Endodermal cell (in vitro differentiated cells): ENCODE measurements at regions not wholly inside any gene's neighbourhood (a gene's known extent, or its start where the extent isn't known, plus 50 kb on each side); places are given as distances from the start of the nearest gene placed in this dataset.

Experiments
- DNase-seq: peaks from one replicate; pipeline ENCODE4 v3.0.0-alpha.2; 2017
- H3K27ac ChIP-seq: 2 replicates; pipeline ENCODE4 v1.5.1; 2013; ENCODE audit warnings: mild to moderate bottlenecking, low read depth, low read length, moderate library complexity
- H3K27me3 ChIP-seq: 2 replicates; pipeline ENCODE4 v1.6.1; 2013; ENCODE audit warnings: mild to moderate bottlenecking, low read length, moderate library complexity; ENCODE audit not compliant: insufficient read depth, control insufficient read depth, poor library complexity, severe bottlenecking
- H3K36me3 ChIP-seq: 2 replicates; pipeline ENCODE4 v1.7.0; 2013; ENCODE audit warnings: mild to moderate bottlenecking, low read length, moderate library complexity; ENCODE audit not compliant: control insufficient read depth, insufficient read depth
- H3K4me1 ChIP-seq: one replicate; pipeline ENCODE4 v1.7.0; 2013; ENCODE audit warnings: low read length; ENCODE audit not compliant: control insufficient read depth, insufficient read depth
- H3K4me3 ChIP-seq: 2 replicates; pipeline ENCODE4 v1.5.1; 2013; ENCODE audit warnings: mild to moderate bottlenecking, low read length, moderate library complexity
- H3K9ac ChIP-seq: 2 replicates; pipeline ENCODE4 v1.6.1; 2013; ENCODE audit warnings: mild to moderate bottlenecking, low read length, moderate library complexity; ENCODE audit not compliant: poor library complexity, severe bottlenecking; ENCODE audit errors: extremely low read depth
- H3K9me3 ChIP-seq: 2 replicates; pipeline ENCODE4 v1.6.1; 2013; ENCODE audit warnings: mild to moderate bottlenecking, low read length, moderate library complexity; ENCODE audit not compliant: control insufficient read depth
- H3K27ac Mint-ChIP-seq: 2 replicates; pipeline ENCODE4 v1.8.0; 2020; ENCODE audit warnings: mixed read lengths
- H3K27me3 Mint-ChIP-seq: 2 replicates; pipeline ENCODE4 v1.8.0; 2021; ENCODE audit warnings: mild to moderate bottlenecking, mixed read lengths; ENCODE audit not compliant: insufficient read depth
- H3K36me3 Mint-ChIP-seq: 2 replicates; pipeline ENCODE4 v1.8.0; 2020; ENCODE audit warnings: low read depth, mixed read lengths
- H3K4me1 Mint-ChIP-seq: 2 replicates; pipeline ENCODE4 v1.8.0; 2020; ENCODE audit warnings: mixed read lengths
- H3K4me3 Mint-ChIP-seq: 2 replicates; pipeline ENCODE4 v1.8.0; 2020; ENCODE audit warnings: mild to moderate bottlenecking, moderate library complexity, mixed read lengths
- H3K9me3 Mint-ChIP-seq: 2 replicates; pipeline ENCODE4 v1.8.0; 2020; ENCODE audit warnings: mild to moderate bottlenecking, mixed read lengths
- WGBS, 2 experiments: methylation state at CpG; one replicate each; pipeline versions ENCODE4 v1.1.5 to v1.1.7; 2013; ENCODE audit warnings: missing lambda C conversion rate in 2 of 2, mixed read lengths in 1 of 2; ENCODE audit not compliant: insufficient coverage in 1 of 2, insufficient read length in 1 of 2; 5-methylcytosine and 5-hydroxymethylcytosine counted together
- TF ChIP-seq, protein P1 (sequence below): fragments of 200-600 bp; sonication (generic); conservative IDR thresholded peaks from 2 replicates; pipeline ENCODE4 v1.5.0; 2021; ENCODE audit warnings: antibody characterized with exemption, mild to moderate bottlenecking

DNA sequence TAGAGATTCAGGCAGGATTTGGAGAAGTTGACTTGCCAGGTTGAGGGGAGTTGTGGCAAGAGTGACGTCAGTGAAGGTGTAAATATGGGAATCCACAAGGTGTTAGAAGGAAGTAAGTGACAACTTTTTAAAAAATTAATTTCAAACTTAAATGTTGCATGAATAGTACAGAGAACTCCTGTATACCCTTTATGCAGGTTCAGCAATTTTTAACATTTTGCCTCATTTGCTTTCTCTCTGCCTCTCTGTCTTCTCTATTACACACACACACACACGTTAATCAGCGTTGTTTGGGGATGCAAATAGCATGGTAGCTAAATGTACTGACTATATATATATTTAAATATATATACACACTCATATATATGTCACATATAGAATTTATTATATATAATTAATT, 273.7 kb downstream of the SMARCA1 start:
- H3K36me3 ChIP-seq = no peaks in the 10 kb centered on the region
- H3K27ac Mint-ChIP-seq = no peak overlapping the region
- H3K4me3 ChIP-seq = no peak overlapping the region
- no peaks in the 10 kb centered on the region for H3K4me1 ChIP-seq
- peaks cover 21% of the 10 kb centered on the region for H3K4me1 Mint-ChIP-seq
- H3K9me3 Mint-ChIP-seq = peaks cover 29% of the 10 kb centered on the region
- 89% methylated on average over 1 of the region's 3 CpGs; no CpG with 5 or more reads in 1 of the 2 experiments for WGBS, 2 experiments
- DNase-seq = no peak
- no peak overlapping the region for H3K9ac ChIP-seq
- no peak overlapping the region for H3K27ac ChIP-seq
- H3K36me3 Mint-ChIP-seq = no peaks in the 10 kb centered on the region
- TF ChIP-seq, protein P1, sequence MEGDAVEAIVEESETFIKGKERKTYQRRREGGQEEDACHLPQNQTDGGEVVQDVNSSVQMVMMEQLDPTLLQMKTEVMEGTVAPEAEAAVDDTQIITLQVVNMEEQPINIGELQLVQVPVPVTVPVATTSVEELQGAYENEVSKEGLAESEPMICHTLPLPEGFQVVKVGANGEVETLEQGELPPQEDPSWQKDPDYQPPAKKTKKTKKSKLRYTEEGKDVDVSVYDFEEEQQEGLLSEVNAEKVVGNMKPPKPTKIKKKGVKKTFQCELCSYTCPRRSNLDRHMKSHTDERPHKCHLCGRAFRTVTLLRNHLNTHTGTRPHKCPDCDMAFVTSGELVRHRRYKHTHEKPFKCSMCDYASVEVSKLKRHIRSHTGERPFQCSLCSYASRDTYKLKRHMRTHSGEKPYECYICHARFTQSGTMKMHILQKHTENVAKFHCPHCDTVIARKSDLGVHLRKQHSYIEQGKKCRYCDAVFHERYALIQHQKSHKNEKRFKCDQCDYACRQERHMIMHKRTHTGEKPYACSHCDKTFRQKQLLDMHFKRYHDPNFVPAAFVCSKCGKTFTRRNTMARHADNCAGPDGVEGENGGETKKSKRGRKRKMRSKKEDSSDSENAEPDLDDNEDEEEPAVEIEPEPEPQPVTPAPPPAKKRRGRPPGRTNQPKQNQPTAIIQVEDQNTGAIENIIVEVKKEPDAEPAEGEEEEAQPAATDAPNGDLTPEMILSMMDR = no peak
- peaks cover 87% of the 10 kb centered on the region for H3K27me3 Mint-ChIP-seq
- no peak overlapping the region for H3K4me3 Mint-ChIP-seq
- peaks cover 54% of the 10 kb centered on the region for H3K27me3 ChIP-seq
- no peaks in the 10 kb centered on the region for H3K9me3 ChIP-seq

- Mint-ChIP-seq H3K36me3 (peaks cover 6% of the 10 kb centered on the region), H3K9me3 (peaks cover 41% of the 10 kb centered on the region), H3K27ac (no peak overlapping the region), H3K4me3 (no peak overlapping the region), H3K4me1 (peaks cover 21% of the 10 kb centered on the region), H3K27me3 (peaks cover 87% of the 10 kb centered on the region)
- Histone ChIP-seq H3K27me3 (peaks cover 46% of the 10 kb centered on the region), H3K4me1 (no peaks in the 10 kb centered on the region), H3K4me3 (no peak overlapping the region), H3K27ac (no peak overlapping the region), H3K9me3 (no peaks in the 10 kb centered on the region), H3K9ac (no peak overlapping the region), H3K36me3 (no peaks in the 10 kb centered on the region)
- 45 to 100% methylated on average over 1 to 3 of the region's 3 CpGs for WGBS, 2 experiments
- DNase-seq = no peak
- TF ChIP-seq, protein P1 = no peak
Observed at GRCh38 chrX:129247642-129248041, 275.6 kb downstream of the SMARCA1 start.

- H3K27me3 Mint-ChIP-seq = peaks cover 65% of the 10 kb centered on the region
- no peak overlapping the region for H3K27ac ChIP-seq
- peaks cover 12% of the 10 kb centered on the region for H3K36me3 Mint-ChIP-seq
- H3K27ac Mint-ChIP-seq = no peak overlapping the region
- no peak overlapping the region for H3K4me3 Mint-ChIP-seq
- no peaks in the 10 kb centered on the region for H3K4me1 ChIP-seq
- H3K9ac ChIP-seq = no peak overlapping the region
- no peak overlapping the region for H3K4me3 ChIP-seq
- DNase-seq = no peak
- no peaks in the 10 kb centered on the region for H3K9me3 ChIP-seq
- H3K36me3 ChIP-seq = no peaks in the 10 kb centered on the region
- peaks cover 6% of the 10 kb centered on the region for H3K27me3 ChIP-seq
- H3K4me1 Mint-ChIP-seq = no peaks in the 10 kb centered on the region
- TF ChIP-seq, protein P1 = no peak
- 100% methylated on average over 1 to 2 of the region's 2 CpGs for WGBS, 2 experiments
- H3K9me3 Mint-ChIP-seq = peaks cover 43% of the 10 kb centered on the region
Observed at GRCh38 chrX:129239371-129239770, 283.9 kb downstream of the SMARCA1 start.
